Thyroid gland (tissue), 4 donors: ENCODE measurements at regions not wholly inside any gene's neighbourhood (a gene's known extent, or its start where the extent isn't known, plus 50 kb on each side); places are given as distances from the start of the nearest gene placed in this dataset.

Experiments used
- POLR2A ChIP-seq, 2 donors: fragments of 450-650 bp; IDR thresholded peaks; one replicate each; pipeline ENCODE4 v1.6.1; 2017; ENCODE audit warnings: antibody characterized with exemption in 2 of 2, mild to moderate bottlenecking in 2 of 2, moderate library complexity in 1 of 2
- TF ChIP-seq, protein P1 (sequence below), 6 experiments: fragments of 200-600 bp in 3 of 6; fragments of 450-650 bp in 3 of 6; sonication (generic) in 3 of 6; IDR thresholded peaks; one replicate each; pipeline ENCODE4 v1.5.1; 2016 to 2019; ENCODE audit warnings: antibody characterized with exemption in 6 of 6, mild to moderate bottlenecking in 2 of 6, inconsistent platforms in 1 of 6, moderate library complexity in 1 of 6

DNA sequence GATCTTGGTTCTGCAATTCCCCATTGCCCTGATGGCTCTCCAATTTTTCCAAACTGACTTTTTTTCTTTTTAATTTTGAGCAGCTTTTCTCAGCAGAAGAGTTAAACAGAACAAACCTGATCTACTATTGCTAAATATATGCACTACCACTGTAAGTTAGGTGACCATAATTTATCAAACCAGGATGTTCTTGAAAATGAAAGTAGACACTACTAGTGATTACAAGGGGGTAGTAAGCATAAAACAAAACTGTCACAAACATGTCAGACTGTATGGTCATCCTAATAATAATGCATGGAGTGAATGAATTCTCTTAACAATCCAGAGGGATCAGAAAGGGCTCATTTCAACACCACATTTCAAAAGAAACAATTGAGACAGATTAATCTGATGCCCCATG is 183.0 kb upstream of the FOXN3 start:
- no peak for TF ChIP-seq POLR2A (IDR thresholded peaks at IDR 0.05)
- TF ChIP-seq, protein P1, sequence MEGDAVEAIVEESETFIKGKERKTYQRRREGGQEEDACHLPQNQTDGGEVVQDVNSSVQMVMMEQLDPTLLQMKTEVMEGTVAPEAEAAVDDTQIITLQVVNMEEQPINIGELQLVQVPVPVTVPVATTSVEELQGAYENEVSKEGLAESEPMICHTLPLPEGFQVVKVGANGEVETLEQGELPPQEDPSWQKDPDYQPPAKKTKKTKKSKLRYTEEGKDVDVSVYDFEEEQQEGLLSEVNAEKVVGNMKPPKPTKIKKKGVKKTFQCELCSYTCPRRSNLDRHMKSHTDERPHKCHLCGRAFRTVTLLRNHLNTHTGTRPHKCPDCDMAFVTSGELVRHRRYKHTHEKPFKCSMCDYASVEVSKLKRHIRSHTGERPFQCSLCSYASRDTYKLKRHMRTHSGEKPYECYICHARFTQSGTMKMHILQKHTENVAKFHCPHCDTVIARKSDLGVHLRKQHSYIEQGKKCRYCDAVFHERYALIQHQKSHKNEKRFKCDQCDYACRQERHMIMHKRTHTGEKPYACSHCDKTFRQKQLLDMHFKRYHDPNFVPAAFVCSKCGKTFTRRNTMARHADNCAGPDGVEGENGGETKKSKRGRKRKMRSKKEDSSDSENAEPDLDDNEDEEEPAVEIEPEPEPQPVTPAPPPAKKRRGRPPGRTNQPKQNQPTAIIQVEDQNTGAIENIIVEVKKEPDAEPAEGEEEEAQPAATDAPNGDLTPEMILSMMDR (IDR thresholded peaks at IDR 0.05) = no peak
